ENCODE measurements at regions not wholly inside any gene's neighbourhood (a gene's known extent, or its start where the extent isn't known, plus 50 kb on each side); places are given as distances from the start of the nearest gene placed in this dataset.
"Not testable (repeated sequence)": the region's sequence is repeated elsewhere in the genome, so short reads cannot be mapped to it uniquely, and the experiment has no call there.

- no peak for DNase-seq (ENCODE audit: low spot score)
Measured at GRCh38 chr10:123378302-123378701, 224.1 kb downstream of the BUB3 start.

DNA sequence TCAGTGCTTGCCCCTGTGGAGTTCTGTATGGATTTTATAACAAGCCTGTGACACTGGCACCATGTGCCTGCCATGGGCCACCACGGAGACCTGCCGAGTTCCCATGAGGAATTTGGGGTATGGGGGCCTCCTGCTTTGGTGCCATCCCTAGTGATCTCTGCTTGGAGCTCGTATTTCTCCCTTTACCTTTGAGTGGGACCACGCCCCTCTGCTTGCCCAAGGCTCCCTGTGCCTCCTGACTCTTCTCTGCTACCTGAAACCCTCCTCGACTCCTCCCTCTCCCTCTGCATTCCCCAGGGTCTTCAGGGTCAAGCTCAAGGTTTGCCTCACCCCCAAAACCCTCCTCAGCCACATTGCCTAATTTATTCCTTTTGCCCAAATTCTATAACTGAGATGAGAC, 225.0 kb downstream of the BUB3 start:
- no peak for DNase-seq (ENCODE audit: low spot score)

- DNase-seq (ENCODE audit: low spot score): peak; percentile 17
Measured at GRCh38 chr10:123380491-123381085, 226.4 kb downstream of the BUB3 start.

- no peak for DNase-seq (ENCODE audit: low spot score)
Measured at GRCh38 chr10:123381224-123381623, 227.0 kb downstream of the BUB3 start.

GRCh38 chr10:123382491-123382890, 228.3 kb downstream of the BUB3 start:
- no peak for DNase-seq (ENCODE audit: low spot score)

- no peak for DNase-seq (ENCODE audit: low spot score)
Measured at GRCh38 chr10:123385508-123386080, 231.4 kb downstream of the BUB3 start.

- no peak for DNase-seq (ENCODE audit: low spot score)
Measured at GRCh38 chr10:123389520-123389919, 235.3 kb downstream of the BUB3 start.

GRCh38 chr10:123390332-123390731, 236.1 kb downstream of the BUB3 start:
- no peak for DNase-seq (ENCODE audit: low spot score)

DNA sequence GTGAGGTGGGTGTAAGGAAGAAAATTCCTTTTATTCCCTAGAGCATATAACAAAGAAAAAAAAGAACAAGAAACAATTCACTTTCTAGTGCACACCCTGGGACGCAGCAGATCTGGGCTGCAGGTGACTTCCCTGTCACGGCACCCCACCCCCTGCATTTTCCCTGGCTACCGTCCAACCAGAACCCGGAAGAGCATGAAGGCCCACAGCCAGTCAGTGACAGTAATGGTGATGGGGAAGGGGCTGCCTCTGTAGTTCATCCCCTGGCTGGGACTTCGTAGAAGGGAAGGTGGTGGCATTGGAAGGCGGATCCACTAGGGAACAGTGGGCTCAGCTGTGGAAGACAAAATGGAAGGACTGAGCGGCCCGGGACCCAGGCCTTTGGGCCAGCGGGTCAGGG, 236.7 kb downstream of the BUB3 start:
- no peak for DNase-seq (ENCODE audit: low spot score)

DNA sequence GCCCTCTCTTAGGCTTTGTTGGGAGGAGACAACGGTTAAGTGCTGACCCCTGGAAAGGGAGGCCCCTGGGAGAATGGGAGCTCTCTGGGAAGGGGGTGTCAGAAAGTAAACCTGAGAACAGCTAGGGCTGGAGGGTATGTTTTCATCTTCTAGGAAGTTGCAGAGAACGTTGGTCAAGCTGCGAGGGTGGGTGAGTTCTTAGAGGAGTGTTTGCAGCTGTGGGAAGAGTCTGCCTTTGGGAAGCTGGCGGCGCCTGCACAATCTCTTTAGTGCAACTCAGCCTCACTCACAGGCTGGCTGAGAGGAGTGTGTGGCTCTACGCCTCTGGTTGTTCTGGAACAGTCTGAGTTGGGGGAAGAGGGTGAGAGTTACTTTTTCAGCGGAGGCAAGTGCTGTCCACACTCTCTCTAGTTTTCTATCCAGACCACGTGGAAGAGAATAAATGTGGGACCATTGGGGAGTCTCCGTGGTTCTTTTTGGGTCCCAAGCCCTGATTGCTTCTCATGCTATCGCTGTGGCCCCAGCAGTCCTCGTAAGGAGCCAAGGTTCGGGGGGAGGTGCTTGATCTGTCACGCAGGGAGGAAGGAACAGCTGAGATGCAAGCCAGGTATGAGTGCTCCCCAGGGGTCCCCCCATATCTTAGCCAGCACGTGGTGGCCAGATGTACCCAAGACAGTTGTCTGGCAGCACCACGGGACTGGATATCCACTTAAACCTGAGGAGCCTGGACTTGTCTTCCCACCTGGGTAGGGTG, 237.2 kb downstream of the BUB3 start:
- DNase-seq (ENCODE audit: low spot score): no peak

DNA sequence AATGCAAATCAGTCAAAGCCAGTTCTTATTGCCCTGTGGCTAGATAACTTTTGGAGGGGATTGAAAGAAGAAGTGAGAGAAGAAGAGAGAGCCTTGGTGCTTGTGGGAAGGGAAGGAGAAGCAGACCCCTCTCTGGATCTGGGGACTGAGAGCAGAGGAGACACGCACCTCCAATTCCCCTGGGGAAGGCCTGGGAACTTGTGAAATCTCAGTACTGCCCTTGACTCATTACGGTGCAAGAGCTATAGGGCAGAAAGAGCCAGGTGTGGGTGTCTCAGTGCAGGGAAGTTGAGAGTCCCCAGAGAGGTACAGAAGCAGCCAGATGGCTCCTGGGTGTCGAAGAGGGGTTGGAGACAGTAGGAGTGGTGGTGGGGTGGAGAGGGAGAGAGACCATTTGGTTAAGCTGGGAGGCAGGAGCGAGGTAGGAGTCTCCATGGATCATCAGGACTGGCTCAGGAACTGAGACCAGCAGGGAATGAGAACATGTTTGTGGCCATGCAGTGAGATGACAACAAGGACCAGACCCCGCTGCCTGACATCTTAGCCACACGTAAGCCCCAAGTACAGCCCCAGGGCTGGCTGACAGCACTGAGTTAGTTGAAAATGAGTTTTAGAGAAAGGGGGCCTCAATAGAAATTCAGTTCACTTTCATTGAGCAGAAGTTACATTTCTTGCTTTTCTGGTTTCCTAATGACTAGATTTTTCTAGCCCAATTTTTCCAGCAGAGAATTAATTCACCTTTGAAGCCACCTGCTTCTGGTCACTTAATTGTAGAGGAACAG, 238.2 kb downstream of the BUB3 start:
- no peak for DNase-seq (ENCODE audit: low spot score)

- DNase-seq (ENCODE audit: low spot score): no peak
Measured at GRCh38 chr10:123393170-123393569, 239.0 kb downstream of the BUB3 start.

- DNase-seq (ENCODE audit: low spot score): no peak
Measured at GRCh38 chr10:123394382-123394781, 240.2 kb downstream of the BUB3 start.

DNA sequence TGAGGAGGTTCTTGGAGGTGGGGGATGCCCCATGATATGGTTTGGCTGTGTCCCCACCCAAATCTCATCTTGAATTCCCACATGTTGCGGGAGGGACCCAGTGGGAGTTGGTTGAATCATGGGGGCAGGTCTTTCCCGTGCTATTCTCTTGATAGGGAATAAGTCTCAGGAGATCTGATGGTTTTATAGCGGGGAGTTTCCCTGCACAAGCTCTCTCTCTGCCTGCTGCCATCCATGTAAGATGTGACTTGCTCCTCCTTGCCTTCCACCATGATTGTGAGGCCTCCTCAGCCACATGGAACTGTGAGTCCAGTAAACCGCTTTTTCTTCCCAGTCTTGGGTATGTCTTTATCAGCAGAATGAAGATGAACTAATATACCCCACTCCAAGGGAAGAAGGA, 241.0 kb downstream of the BUB3 start:
- not testable (repeated sequence) for DNase-seq (ENCODE audit: low spot score)

DNA sequence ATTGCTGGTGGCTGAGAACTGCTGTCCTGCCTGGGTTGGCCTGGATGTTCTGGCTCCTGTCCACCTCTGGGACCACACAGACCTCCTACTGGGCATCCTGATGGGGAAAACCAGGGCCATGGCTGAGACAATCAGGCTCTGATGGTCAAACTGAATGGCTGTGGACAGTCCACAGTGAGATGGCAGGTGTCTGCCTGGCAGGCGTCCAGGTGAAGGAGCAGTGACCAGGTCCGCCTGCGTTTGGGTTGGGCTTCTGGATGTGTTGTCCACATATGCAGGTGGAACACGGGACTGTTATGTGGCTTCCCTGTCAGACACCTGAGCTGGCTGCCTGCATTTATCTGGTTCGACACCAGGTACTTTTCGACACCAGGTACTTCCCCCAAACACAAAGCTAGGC, 241.7 kb downstream of the BUB3 start:
- DNase-seq (ENCODE audit: low spot score): no peak

GRCh38 chr10:123398180-123398591, 244.0 kb downstream of the BUB3 start:
- no peak for DNase-seq (ENCODE audit: low spot score)

DNA sequence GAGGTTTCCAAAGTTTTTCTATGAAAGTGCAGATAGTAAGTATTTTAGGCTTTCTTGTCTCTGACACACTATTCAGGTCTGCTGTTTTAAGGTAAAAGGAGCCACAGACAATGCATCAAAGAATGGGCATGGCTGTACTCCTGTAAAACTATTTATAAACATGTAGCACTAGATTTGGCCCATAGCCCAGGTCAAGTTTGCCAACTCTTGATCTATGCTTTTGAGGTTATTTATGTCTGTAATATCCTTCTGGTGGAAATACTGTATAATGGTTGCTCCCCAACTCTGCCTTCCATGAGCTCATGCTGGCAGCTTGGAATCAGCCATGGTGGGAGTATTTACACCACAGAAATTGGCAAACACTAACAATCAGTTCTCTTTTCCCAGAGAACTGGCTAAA, 244.6 kb downstream of the BUB3 start:
- no peak for DNase-seq (ENCODE audit: low spot score)

GRCh38 chr10:123399276-123399839, 245.2 kb downstream of the BUB3 start:
- DNase-seq (ENCODE audit: low spot score): no peak

GRCh38 chr10:123402021-123402420, 247.8 kb downstream of the BUB3 start:
- DNase-seq (ENCODE audit: low spot score): no peak

DNA sequence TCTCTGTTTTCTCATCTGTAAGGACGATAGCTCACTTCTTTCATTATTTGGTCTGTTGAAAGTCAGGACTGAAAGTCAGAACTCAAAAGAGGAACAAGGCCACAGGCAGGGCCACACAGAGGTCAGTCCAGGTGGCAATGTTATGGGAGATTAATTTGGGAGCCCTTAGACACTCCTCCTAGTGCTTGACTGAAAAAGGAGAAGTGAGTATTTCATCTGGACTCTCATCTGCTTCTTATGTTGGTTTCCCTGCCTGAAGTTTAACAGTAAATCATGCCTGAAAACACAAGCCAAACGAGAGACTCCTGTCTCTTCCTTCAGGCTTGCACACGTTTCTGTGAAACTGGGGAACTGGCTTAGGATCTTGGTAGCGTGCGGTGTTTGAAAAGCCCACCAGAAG, 248.5 kb downstream of the BUB3 start:
- no peak for DNase-seq (ENCODE audit: low spot score)

DNA sequence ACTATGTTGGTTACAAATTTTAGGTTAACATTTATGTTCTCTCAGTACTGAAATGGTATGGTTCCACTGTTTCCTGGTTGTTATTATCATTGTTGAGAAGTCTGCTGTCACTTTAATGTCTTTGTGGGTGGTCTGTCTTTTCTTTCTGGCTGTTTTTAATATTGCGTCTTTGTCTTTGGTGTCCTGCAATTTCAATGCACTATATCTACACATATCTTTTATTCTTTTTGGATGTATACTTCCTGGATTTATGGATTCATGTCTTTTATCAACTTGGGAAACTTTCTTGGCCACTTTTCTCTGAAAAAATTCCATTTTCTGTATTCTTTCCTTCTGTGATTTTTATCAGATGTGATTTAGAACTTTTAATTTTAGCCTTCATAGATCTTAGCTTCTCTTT, 250.2 kb downstream of the BUB3 start:
- DNase-seq (ENCODE audit: low spot score): no peak

DNA sequence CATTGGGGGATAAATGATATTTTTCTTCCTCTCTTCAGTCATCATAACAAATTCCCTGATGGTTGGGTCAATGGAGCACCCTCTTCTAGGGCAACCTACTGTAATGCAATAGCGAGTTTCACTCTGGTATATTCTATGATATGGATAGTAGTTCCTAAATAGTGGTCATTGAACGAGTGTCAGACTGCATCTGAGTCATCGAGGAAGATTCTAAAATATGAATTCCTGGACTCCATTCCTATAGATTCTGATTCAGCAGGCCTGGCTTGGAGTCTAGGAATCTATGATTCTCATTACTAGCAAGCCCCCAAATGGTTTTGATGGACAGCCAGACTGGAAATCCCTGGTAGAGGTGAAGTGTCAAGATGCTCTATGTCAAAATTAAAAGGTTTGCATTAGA, 254.5 kb downstream of the BUB3 start:
- no peak for DNase-seq (ENCODE audit: low spot score)

GRCh38 chr10:123409426-123409825, 255.2 kb downstream of the BUB3 start:
- no peak for DNase-seq (ENCODE audit: low spot score)
